GM12878 (cell line): ENCODE measurements at regions not wholly inside any gene's neighbourhood (a gene's known extent, or its start where the extent isn't known, plus 50 kb on each side); places are given as distances from the start of the nearest gene placed in this dataset.

Experiments used
- ATF3 ChIP-seq: IDR thresholded peaks from 2 replicates; pipeline ENCODE4 v1.6.1; 2011; ENCODE audit warnings: low read depth, mild to moderate bottlenecking, low read length, moderate library complexity, borderline replicate concordance; ENCODE audit errors: extremely low read depth
- BCLAF1 ChIP-seq: fragments of 450-650 bp; IDR thresholded peaks from 2 replicates; pipeline ENCODE4 v1.6.1; 2017; ENCODE audit warnings: antibody characterized with exemption, mild to moderate bottlenecking, moderate library complexity
- CEBPZ ChIP-seq: fragments of 150-350 bp; IDR thresholded peaks from 2 replicates; pipeline ENCODE4 v1.6.1; 2016; ENCODE audit warnings: low read depth, low read length
- CTCF ChIP-seq, 3 experiments: IDR thresholded peaks in 2 of 3; conservative IDR thresholded peaks in 1 of 3; 2 replicates each; pipeline ENCODE4 v1.5.1; 2011; ENCODE audit warnings: low read depth in 3 of 3, low read length in 3 of 3, mild to moderate bottlenecking in 3 of 3, control low read depth in 2 of 3, moderate library complexity in 2 of 3, inconsistent platforms in 1 of 3, mixed read lengths in 1 of 3; ENCODE audit not compliant: control insufficient read depth in 2 of 3, insufficient read depth in 1 of 3; ENCODE audit errors: extremely low read depth in 1 of 3
- FOS ChIP-seq: IDR thresholded peaks from 3 replicates; pipeline ENCODE4 v1.6.1; 2011; ENCODE audit warnings: borderline replicate concordance; ENCODE audit not compliant: insufficient read length; ENCODE audit errors: extremely low read depth
- MXI1 ChIP-seq: fragments of 150-350 bp; IDR thresholded peaks from 2 replicates; pipeline ENCODE4 v1.6.1; 2011; ENCODE audit warnings: low read depth, mild to moderate bottlenecking, inconsistent platforms, low read length, improper control_type of control experiment
- RFX5 ChIP-seq: IDR thresholded peaks from 2 replicates; pipeline ENCODE4 v1.6.1; 2011; ENCODE audit warnings: low read depth, low read length, improper control_type of control experiment
- SUZ12 ChIP-seq: fragments of 200-600 bp; sonication (generic); IDR thresholded peaks from one replicate; pipeline ENCODE4 v1.6.1; 2018; ENCODE audit warnings: antibody characterized with exemption, mild to moderate bottlenecking; ENCODE audit not compliant: unreplicated experiment
- TAF1 ChIP-seq: IDR thresholded peaks from 2 replicates; pipeline ENCODE4 v1.6.1; 2011; ENCODE audit warnings: mild to moderate bottlenecking, low read depth, low read length, borderline replicate concordance
- YY1 ChIP-seq: IDR thresholded peaks from 2 replicates; pipeline ENCODE4 v1.6.1; 2011; ENCODE audit warnings: low read depth, mild to moderate bottlenecking, low read length

DNA sequence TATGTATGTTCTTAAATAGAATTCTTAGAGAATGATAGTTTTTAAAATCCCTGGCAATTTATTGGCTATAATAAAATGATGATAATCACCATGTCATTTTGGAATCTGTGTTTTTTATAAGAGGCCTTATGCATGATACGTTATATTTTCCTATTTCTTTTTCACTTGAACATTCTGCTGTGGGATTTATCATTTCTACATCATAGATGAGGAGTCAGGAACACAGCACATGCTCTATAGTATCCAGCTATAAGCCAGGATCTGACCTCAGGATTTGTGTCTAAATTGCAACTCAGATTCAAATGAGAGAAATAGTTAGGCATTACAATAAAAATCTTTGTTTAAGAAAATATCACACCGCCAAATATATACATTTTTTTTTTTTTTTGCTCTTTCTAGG lies 928.0 kb downstream of the EFNB2 start:
- TF ChIP-seq MXI1 (no peak), SUZ12 (no peak), FOS (no peak), TAF1 (no peak), CTCF (IDR thresholded peaks at IDR 0.05 in 2 of 3, conservative IDR thresholded peaks at IDR 0.05 in 1 of 3; ENCODE audit: control insufficient read depth in 2 of 3, extremely low read depth in 1 of 3, insufficient read depth in 1 of 3, low read depth in 3 of 3, low read length in 3 of 3) (no peak), BCLAF1 (no peak), YY1 (no peak), ATF3 (no peak), CEBPZ (no peak), RFX5 (no peak)
